ENCODE measurements at regions not wholly inside any gene's neighbourhood (a gene's known extent, or its start where the extent isn't known, plus 50 kb on each side); places are given as distances from the start of the nearest gene placed in this dataset.

- no peak for DNase-seq
- Histone ChIP-seq H3K4me3 (no peak overlapping the region), H3K36me3 (no peaks in the 10 kb centered on the region), H3K27me3 (no peaks in the 10 kb centered on the region), H3K27ac (no peak overlapping the region), H3K4me1 (no peaks in the 10 kb centered on the region), H3K9me3 (no peaks in the 10 kb centered on the region)
- intact Hi-C loops (cut with DNase I): no loop called here
- TF ChIP-seq CTCF (IDR thresholded peaks at IDR 0.05): no peak
- ATAC-seq: no peak
- no peak for FAIRE-seq
These were observed 167.9 kb downstream of the FSCB start for GRCh38 chr14:44339231-44339630.

- WGBS, 2 donors: 83 to 94% methylated on average over 2 of the region's 2 CpGs
- Histone ChIP-seq H3K4me1 (no peaks in the 10 kb centered on the region), H3K4me3 (no peak overlapping the region), H3K27ac (no peak overlapping the region), H3K9me3 (no peaks in the 10 kb centered on the region), H3K36me3 (no peaks in the 10 kb centered on the region), H3K27me3 (no peaks in the 10 kb centered on the region)
- no peak for ATAC-seq
- DNase-seq: peak in 1 of 6 donors; percentile 5
- intact Hi-C loops (cut with DNase I): no loop called here
- no peak for FAIRE-seq
- no peak for TF ChIP-seq CTCF (IDR thresholded peaks at IDR 0.05)
These were observed 189.7 kb downstream of the FSCB start for GRCh38 chr14:44317441-44317746.

GRCh38 chr14:44316647-44317440 is 190.2 kb downstream of the FSCB start:
- Histone ChIP-seq H3K36me3 (no peaks in the 10 kb centered on the region), H3K27ac (no peak overlapping the region), H3K4me3 (no peak overlapping the region), H3K27me3 (no peaks in the 10 kb centered on the region), H3K9me3 (no peaks in the 10 kb centered on the region), H3K4me1 (no peaks in the 10 kb centered on the region)
- FAIRE-seq (no peak), DNase-seq (peak in 2 of 6 donors; percentile 18 to 27), ATAC-seq (peak; percentile 31 to 91 (median 76))
- no peak for TF ChIP-seq CTCF (IDR thresholded peaks at IDR 0.05)
- intact Hi-C loops (cut with DNase I): no loop called here
- WGBS, 2 donors: 47 to 50% methylated on average over 7 of the region's 7 CpGs

- Histone ChIP-seq H3K9me3 (no peaks in the 10 kb centered on the region), H3K36me3 (no peaks in the 10 kb centered on the region), H3K27me3 (no peaks in the 10 kb centered on the region), H3K4me1 (no peaks in the 10 kb centered on the region), H3K4me3 (no peak overlapping the region), H3K27ac (no peak overlapping the region)
- no peak for TF ChIP-seq CTCF (IDR thresholded peaks at IDR 0.05)
- DNase-seq (no peak), FAIRE-seq (no peak), ATAC-seq (no peak)
- WGBS, 2 donors: 93 to 96% methylated on average over 1 of the region's 1 CpG
- intact Hi-C loops (cut with DNase I): no loop called here
These were observed 197.8 kb downstream of the FSCB start for GRCh38 chr14:44309331-44309730.

- TF ChIP-seq CTCF (IDR thresholded peaks at IDR 0.05): no peak
- intact Hi-C loops (cut with DNase I): no loop called here
- Histone ChIP-seq H3K4me3 (no peak overlapping the region), H3K27ac (no peak overlapping the region), H3K36me3 (no peaks in the 10 kb centered on the region), H3K9me3 (no peaks in the 10 kb centered on the region), H3K27me3 (no peaks in the 10 kb centered on the region), H3K4me1 (no peaks in the 10 kb centered on the region)
- FAIRE-seq (no peak), ATAC-seq (no peak), DNase-seq (no peak)
These were observed 206.2 kb downstream of the FSCB start for GRCh38 chr14:44300916-44301315.

Data from pancreas (tissue), 10 donors.